ENCODE measurements at regions not wholly inside any gene's neighbourhood (a gene's known extent, or its start where the extent isn't known, plus 50 kb on each side); places are given as distances from the start of the nearest gene placed in this dataset.

DNA sequence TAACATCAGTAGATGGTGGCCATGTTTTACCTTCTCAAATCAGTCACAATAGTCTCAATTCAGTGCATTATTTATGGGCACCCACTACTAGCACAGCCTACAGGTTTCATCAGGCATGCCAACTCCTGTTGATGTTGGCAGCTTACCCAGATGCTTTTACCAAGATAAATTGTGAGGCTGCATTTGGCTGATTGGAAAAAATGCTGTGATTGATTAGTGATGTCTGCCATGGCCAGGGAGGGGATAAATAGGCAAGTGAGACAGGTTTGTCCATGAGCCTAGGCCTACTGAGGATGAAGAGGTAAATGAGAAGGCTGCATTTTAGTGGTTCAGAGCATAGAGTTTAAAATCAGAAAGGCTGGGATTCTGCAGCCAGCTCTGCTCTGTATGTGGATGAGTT, 227.1 kb downstream of the NFATC2 start:
- Histone ChIP-seq H3K4me3 (ENCODE audit: low read length) (no peak overlapping the region), H3K27ac (ENCODE audit: low read length) (no peak overlapping the region), H3K4me1 (ENCODE audit: low read length) (no peaks in the 10 kb centered on the region), H3K9me3 (ENCODE audit: insufficient read depth, low read length) (no peaks in the 10 kb centered on the region), H3K9ac (ENCODE audit: low read length) (no peak overlapping the region), H2AFZ (ENCODE audit: low read depth, low read length) (no peak overlapping the region), H3K36me3 (replicated peaks; ENCODE audit: low read depth, low read length) (no peaks in the 10 kb centered on the region), H3K4me2 (ENCODE audit: low read length) (no peak overlapping the region), H3K79me2 (ENCODE audit: low read length) (no peaks in the 10 kb centered on the region), H4K20me1 (ENCODE audit: insufficient read depth, low read length) (no peaks in the 10 kb centered on the region), H3K27me3 (ENCODE audit: low read depth, low read length) (peaks cover 19% of the 10 kb centered on the region; the same call in 1 of the 2 replicates)
- TF ChIP-seq EZH2phosphoT487 (IDR thresholded peaks at IDR 0.05; ENCODE audit: low read depth) (no peak), CTCF (IDR thresholded peaks at IDR 0.05; ENCODE audit: low read depth, low read length) (no peak)

- Histone ChIP-seq H3K4me2 (ENCODE audit: low read length) (no peak overlapping the region), H3K27ac (ENCODE audit: low read length) (no peak overlapping the region), H3K79me2 (ENCODE audit: low read length) (no peaks in the 10 kb centered on the region)
Measured at GRCh38 chr20:51313358-51313827, 229.1 kb downstream of the NFATC2 start.

GRCh38 chr20:51312480-51312783, 230.1 kb downstream of the NFATC2 start:
- H3K9ac ChIP-seq (ENCODE audit: low read length): no peak overlapping the region

More at GRCh38 chr20:51313358-51313827, 229.1 kb downstream of the NFATC2 start:
- no peaks in the 10 kb centered on the region for H3K9me3 ChIP-seq (ENCODE audit: insufficient read depth, low read length)
- no peak overlapping the region for H2AFZ ChIP-seq (ENCODE audit: low read depth, low read length)
- TF ChIP-seq CTCF (IDR thresholded peaks at IDR 0.05; ENCODE audit: low read depth, low read length) (0 out of 2 replicates have a peak, but pooled peaks have one; percentile 7), EZH2phosphoT487 (IDR thresholded peaks at IDR 0.05; ENCODE audit: low read depth) (no peak)
- no peak overlapping the region for H3K4me3 ChIP-seq (ENCODE audit: low read length)
- peaks cover 2% of the 10 kb centered on the region; the same call in 1 of the 2 replicates for H3K4me1 ChIP-seq (ENCODE audit: low read length)
- no peaks in the 10 kb centered on the region for H3K36me3 ChIP-seq (replicated peaks; ENCODE audit: low read depth, low read length)
- H4K20me1 ChIP-seq (ENCODE audit: insufficient read depth, low read length): no peaks in the 10 kb centered on the region
- no peak overlapping the region for H3K9ac ChIP-seq (ENCODE audit: low read length)
- H3K27me3 ChIP-seq (ENCODE audit: low read depth, low read length): peaks cover 38% of the 10 kb centered on the region

More at GRCh38 chr20:51312480-51312783, 230.1 kb downstream of the NFATC2 start:
- TF ChIP-seq EZH2phosphoT487 (IDR thresholded peaks at IDR 0.05; ENCODE audit: low read depth): no peak
- TF ChIP-seq CTCF (IDR thresholded peaks at IDR 0.05; ENCODE audit: low read depth, low read length): no peak
- Histone ChIP-seq H4K20me1 (ENCODE audit: insufficient read depth, low read length) (no peaks in the 10 kb centered on the region), H2AFZ (ENCODE audit: low read depth, low read length) (no peak overlapping the region), H3K4me2 (ENCODE audit: low read length) (no peak overlapping the region), H3K79me2 (ENCODE audit: low read length) (no peaks in the 10 kb centered on the region), H3K27me3 (ENCODE audit: low read depth, low read length) (peaks cover 46% of the 10 kb centered on the region), H3K9me3 (ENCODE audit: insufficient read depth, low read length) (no peaks in the 10 kb centered on the region), H3K4me3 (ENCODE audit: low read length) (no peak overlapping the region), H3K4me1 (ENCODE audit: low read length) (peaks cover 4% of the 10 kb centered on the region; the same call in 1 of the 2 replicates), H3K27ac (ENCODE audit: low read length) (no peak overlapping the region), H3K36me3 (replicated peaks; ENCODE audit: low read depth, low read length) (no peaks in the 10 kb centered on the region)
